Left renal cortex interstitium (tissue), 4 donors: ENCODE measurements at regions not wholly inside any gene's neighbourhood (a gene's known extent, or its start where the extent isn't known, plus 50 kb on each side); places are given as distances from the start of the nearest gene placed in this dataset.
A peak's percentile ranks its signal among the peaks of the same experiment; 100 is the strongest.

ENCODE experiments used
- DNase-seq, 4 donors: peaks; one replicate each; pipeline ENCODE4 v3.0.0-alpha.2; 2013; ENCODE audit warnings: low read depth in 4 of 4, low spot score in 2 of 4, missing footprints in 1 of 4

GRCh38 chr17:63125987-63126386, 160.0 kb downstream of the TANC2 start:
- no peak for DNase-seq

GRCh38 chr17:63126607-63127006, 160.6 kb downstream of the TANC2 start:
- DNase-seq = no peak

- no peak for DNase-seq
These were observed 166.4 kb downstream of the TANC2 start for GRCh38 chr17:63132459-63132911.

- DNase-seq = no peak
These were observed 167.5 kb downstream of the TANC2 start for GRCh38 chr17:63133491-63133890.

GRCh38 chr17:63134867-63135266, 168.8 kb downstream of the TANC2 start:
- no peak for DNase-seq

- no peak for DNase-seq
These were observed 170.5 kb downstream of the TANC2 start for GRCh38 chr17:63136369-63137012.

GRCh38 chr17:63137163-63137562, 171.1 kb downstream of the TANC2 start:
- no peak for DNase-seq

- no peak for DNase-seq
These were observed 172.7 kb downstream of the TANC2 start for GRCh38 chr17:63138713-63139112.

GRCh38 chr17:63139356-63139755, 173.3 kb downstream of the TANC2 start:
- no peak for DNase-seq

- no peak for DNase-seq
These were observed 174.2 kb downstream of the TANC2 start for GRCh38 chr17:63140255-63140654.

- no peak for DNase-seq
These were observed 176.8 kb downstream of the TANC2 start for GRCh38 chr17:63142836-63143235.

- DNase-seq = no peak
These were observed 184.5 kb downstream of the TANC2 start for GRCh38 chr17:63150490-63150889.

GRCh38 chr17:63150994-63151464, 185.0 kb downstream of the TANC2 start:
- peak; percentile 32 to 60 (median 47) for DNase-seq

- DNase-seq = no peak
These were observed 186.0 kb downstream of the TANC2 start for GRCh38 chr17:63151941-63152523.

GRCh38 chr17:63153488-63153887, 187.5 kb downstream of the TANC2 start:
- DNase-seq = no peak

GRCh38 chr17:63154586-63155244, 188.7 kb downstream of the TANC2 start:
- DNase-seq = no peak

- no peak for DNase-seq
These were observed 191.0 kb downstream of the TANC2 start for GRCh38 chr17:63156986-63157385.

GRCh38 chr17:63162406-63163157, 196.5 kb downstream of the TANC2 start:
- no peak for DNase-seq

- DNase-seq = no peak
These were observed 197.1 kb downstream of the TANC2 start for GRCh38 chr17:63163158-63163520.

GRCh38 chr17:63165400-63165799, 199.4 kb downstream of the TANC2 start:
- DNase-seq = no peak

- no peak for DNase-seq
These were observed 204.8 kb downstream of the TANC2 start for GRCh38 chr17:63170795-63171194.
